HG03103 (cell line): ENCODE measurements at regions not wholly inside any gene's neighbourhood (a gene's known extent, or its start where the extent isn't known, plus 50 kb on each side); places are given as distances from the start of the nearest gene placed in this dataset.
"Not testable (repeated sequence)": the region's sequence is repeated elsewhere in the genome, so short reads cannot be mapped to it uniquely, and the experiment has no call there.

Experiments used
- ATAC-seq: cut with Tn5 transposase; IDR thresholded peaks from one replicate; pipeline ENCODE4 v1.9.1; 2021; ENCODE audit warnings: low read depth; ENCODE audit not compliant: unreplicated experiment

GRCh38 chr20:17822039-17822438, 122.3 kb downstream of the BANF2 start:
- ATAC-seq, result no peak

DNA sequence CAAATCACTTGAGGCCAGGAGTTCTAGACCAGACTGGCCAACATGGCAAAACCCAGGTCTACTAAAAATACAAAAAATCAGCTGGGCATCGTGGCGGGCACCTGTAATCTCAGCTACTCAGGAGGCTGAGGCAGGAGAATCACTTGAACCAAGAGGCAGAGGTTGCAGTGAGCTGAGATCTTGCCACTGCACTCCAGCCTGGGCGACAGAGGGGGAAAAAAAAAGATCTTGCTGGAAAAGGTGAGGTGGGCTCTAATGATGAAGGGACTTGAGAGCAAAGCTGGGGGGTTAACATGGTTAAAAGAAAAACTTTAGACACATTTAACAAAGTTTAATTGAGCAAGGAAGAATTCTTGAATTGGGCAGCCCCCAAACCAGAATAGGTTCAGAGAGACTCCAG, 121.8 kb downstream of the BANF2 start:
- ATAC-seq, result not testable (repeated sequence)

- no peak for ATAC-seq
These were observed 119.8 kb downstream of the BANF2 start for GRCh38 chr20:17819395-17820093.

GRCh38 chr20:17818187-17818586, 118.4 kb downstream of the BANF2 start:
- ATAC-seq, result no peak

- no peak for ATAC-seq
These were observed 117.2 kb downstream of the BANF2 start for GRCh38 chr20:17816804-17817587.

GRCh38 chr20:17811628-17811965, 111.8 kb downstream of the BANF2 start:
- ATAC-seq, result no peak

DNA sequence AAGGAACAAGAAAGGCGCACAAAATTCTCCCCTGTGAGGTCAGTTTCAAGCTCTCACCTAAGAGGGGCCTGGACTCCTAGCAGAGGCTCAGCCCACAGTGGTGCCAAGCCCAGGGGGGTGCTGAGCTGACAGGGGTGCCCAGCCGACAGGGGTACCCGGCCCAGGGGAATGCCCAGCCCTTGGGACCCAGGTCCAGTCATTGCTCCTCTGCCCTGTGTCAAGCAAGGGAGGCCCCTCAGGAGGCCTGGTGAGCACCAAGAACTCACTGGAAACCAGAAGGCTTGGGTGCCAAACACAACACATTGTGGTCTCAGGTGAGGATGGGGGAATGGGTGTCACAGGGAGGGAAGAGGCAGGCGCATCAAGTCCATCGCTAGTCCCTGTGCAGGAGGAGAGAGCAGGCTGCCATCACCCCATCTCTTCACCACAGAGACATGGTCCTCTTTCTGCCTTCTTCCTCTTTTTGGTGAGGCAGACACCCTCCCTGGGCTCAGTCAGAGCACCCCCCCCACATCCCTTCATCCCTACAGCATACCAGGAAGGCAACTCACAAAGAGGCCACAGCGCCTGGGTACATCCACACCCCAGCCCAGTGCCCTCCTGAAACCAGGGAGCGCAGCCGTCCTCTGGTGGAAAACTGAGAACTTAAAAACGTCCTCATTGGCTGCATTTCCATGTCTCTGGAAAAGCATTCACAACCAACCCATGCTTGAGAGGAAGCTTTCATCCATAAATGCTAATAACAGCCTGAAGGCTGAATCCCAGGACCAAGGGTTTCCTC, 111.3 kb downstream of the BANF2 start:
- no peak for ATAC-seq

- ATAC-seq, result no peak
These were observed 110.4 kb downstream of the BANF2 start for GRCh38 chr20:17810062-17810631.

GRCh38 chr20:17809362-17810061, 109.7 kb downstream of the BANF2 start:
- no peak for ATAC-seq

GRCh38 chr20:17808782-17809181, 109.0 kb downstream of the BANF2 start:
- ATAC-seq, result no peak

- no peak for ATAC-seq
These were observed 108.6 kb downstream of the BANF2 start for GRCh38 chr20:17808357-17808756.

GRCh38 chr20:17807651-17808050, 107.9 kb downstream of the BANF2 start:
- no peak for ATAC-seq

DNA sequence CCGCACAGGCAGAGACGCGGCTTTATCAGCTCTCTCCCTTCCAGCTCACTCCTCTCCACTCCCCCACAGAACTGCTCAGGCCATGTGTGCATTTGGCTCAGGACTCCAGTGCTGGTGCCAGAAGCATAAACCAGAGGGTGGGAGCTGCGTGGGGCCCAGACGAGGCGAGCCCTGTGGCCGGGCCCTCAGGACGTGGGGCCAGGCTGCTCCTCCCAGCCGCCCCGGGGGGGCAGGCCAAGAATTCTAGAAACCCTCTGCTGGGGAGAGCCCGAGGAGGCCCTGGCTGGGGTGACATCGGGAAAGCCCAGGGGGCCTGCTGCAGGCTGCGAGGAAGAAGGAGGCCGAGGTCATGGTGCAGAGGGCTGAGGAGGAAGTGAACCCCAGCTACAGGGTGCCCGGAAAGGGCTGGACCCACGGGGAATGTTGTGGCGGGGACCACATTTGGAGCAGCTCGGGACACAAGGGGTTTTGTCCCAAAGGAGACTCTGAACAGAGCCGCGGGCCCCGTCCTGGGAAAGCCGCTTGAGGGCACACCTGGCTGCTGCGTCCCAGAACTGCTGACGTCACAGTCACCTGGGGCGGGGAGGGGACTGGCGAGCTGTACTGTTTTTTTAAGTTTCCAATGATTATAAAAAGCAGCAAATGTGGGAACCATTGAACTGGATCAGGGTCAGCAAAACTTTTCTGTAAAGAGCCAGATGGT, 107.1 kb downstream of the BANF2 start:
- ATAC-seq, result no peak

- no peak for ATAC-seq
These were observed 106.3 kb downstream of the BANF2 start for GRCh38 chr20:17806107-17806506.

DNA sequence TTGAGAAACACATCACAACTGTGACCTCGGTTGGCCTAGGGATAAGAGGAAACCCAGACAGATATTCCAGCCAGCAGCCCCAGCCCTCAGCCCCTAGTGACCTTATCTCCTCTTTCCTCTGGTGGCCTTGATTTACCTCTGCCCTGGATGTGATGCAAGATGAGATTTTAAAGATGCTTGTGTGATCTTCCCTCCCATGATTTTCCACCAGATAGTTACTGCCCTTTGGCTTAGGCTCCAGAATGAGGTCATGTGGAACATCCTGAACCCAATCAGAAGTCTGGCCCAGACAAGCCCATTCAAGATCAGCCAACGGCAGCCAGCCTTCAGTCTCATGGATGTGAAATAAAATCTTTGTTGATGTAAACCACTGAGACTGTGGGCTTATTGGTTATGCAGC, 104.0 kb downstream of the BANF2 start:
- no peak for ATAC-seq

DNA sequence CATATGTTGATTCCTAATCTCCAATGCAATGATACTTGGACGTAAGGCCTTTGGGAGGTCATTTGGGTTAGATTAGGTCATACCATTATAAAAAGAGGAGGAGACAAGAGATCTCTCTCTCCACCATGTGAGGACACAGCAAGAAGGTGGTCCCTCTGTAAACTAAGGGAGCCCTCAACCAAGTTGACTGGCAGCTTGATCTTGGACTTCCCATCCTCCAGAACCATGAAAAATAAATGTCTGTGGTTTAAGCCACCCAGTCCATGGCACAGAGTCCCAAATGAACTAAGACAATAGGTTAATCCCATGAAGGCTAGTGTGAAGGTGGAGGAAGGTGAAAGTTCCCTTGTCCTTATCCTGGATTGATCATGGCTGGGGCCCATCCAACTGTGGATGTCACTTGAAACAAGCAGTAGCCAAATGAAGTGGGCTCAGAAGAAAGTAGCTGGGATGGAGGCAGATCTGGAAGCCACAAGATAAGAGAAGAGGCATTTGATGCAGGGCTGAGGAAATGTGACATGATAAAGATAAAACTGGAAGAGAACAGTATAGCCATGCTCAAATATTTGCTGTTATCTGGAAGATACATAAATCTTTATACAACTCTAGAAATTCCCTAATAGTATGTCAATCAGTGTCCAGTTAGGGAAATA, 99.9 kb downstream of the BANF2 start:
- ATAC-seq, result no peak

GRCh38 chr20:17798601-17799000, 98.8 kb downstream of the BANF2 start:
- ATAC-seq, result no peak

DNA sequence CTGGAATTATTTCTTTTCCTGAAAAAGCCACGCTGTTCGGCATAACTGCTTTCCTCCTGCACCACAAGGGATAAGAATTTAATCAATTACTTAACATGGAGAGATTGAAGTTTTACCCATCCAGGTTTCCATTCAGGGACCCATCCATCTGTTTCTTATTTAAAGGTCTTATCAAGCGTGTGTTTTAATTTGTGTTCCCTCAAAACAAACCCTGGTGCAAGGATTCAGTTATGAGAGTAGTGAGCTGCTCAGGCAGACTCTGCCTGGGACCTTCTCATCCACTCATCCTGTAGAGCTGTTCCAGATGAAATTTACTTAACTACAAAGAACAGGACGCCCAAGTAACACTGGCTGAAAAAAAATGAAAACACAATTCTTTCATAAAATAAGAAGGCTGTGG, 97.8 kb downstream of the BANF2 start:
- no peak for ATAC-seq

DNA sequence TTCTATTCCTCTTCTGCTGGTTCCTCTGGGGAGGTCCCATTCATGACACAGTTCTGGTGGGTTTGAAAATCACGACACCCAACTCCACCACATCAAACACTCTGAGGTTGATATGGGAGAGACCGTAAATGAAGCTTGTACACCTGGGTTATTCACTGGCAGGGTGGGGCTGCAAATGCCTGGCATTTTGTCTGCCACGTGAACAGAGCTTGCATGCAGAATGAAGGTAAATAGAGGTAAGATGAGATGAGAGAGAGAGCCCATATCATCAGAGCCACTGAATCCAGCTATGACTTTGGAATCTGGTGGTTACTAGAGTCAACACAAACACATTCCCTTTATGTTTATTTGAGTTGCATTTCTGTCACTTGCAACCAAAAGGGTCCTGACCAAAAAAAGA, 97.4 kb downstream of the BANF2 start:
- ATAC-seq, result no peak
